Cardiac septum (tissue), 1 donor: ENCODE measurements at regions not wholly inside any gene's neighbourhood (a gene's known extent, or its start where the extent isn't known, plus 50 kb on each side); places are given as distances from the start of the nearest gene placed in this dataset.
"Not testable (repeated sequence)": the region's sequence is repeated elsewhere in the genome, so short reads cannot be mapped to it uniquely, and the experiment has no call there.

ENCODE experiments used
- DNase-seq: peaks from one replicate; pipeline ENCODE4 v3.0.0-alpha.2; 2020; ENCODE audit warnings: low spot score
- intact Hi-C: fragments of 100-400 bp; cut with DNase I; formaldehyde crosslinking; loops from one replicate; pipeline ENCODE4 v1.14.0; 2022
- donor health status: DM: no; HTN: no; CAD: no.

GRCh38 chr2:180842461-180842860 lies 137.9 kb upstream of the UBE2E3 start:
- DNase-seq: no peak
- intact Hi-C loops: no loop called here

- intact Hi-C loops: no loop called here
- DNase-seq: no peak
Measured at GRCh38 chr2:180840641-180841040, 139.8 kb upstream of the UBE2E3 start.

GRCh38 chr2:180829836-180830235 lies 150.6 kb upstream of the UBE2E3 start:
- intact Hi-C loops: no loop called here
- no peak for DNase-seq

GRCh38 chr2:180829261-180829660 lies 151.1 kb upstream of the UBE2E3 start:
- intact Hi-C loops: no loop called here
- no peak for DNase-seq

GRCh38 chr2:180828756-180829155 lies 151.6 kb upstream of the UBE2E3 start:
- no peak for DNase-seq
- intact Hi-C loops: no loop called here

GRCh38 chr2:180823546-180824141 lies 156.8 kb upstream of the UBE2E3 start:
- no peak for DNase-seq
- intact Hi-C loops: no loop called here

- intact Hi-C loops: no loop called here
- DNase-seq: no peak
Measured at GRCh38 chr2:180819106-180819505, 161.3 kb upstream of the UBE2E3 start.

- intact Hi-C loops, DNase-seq: not testable (repeated sequence)
Measured at GRCh38 chr2:180818700-180819099, 161.7 kb upstream of the UBE2E3 start.

- intact Hi-C loops: no loop called here
- DNase-seq: no peak
Measured at GRCh38 chr2:180799141-180799540, 181.3 kb upstream of the UBE2E3 start.

- DNase-seq: no peak
- intact Hi-C loops: no loop called here
Measured at GRCh38 chr2:180790891-180791290, 189.5 kb upstream of the UBE2E3 start.

- DNase-seq: no peak
- intact Hi-C loops: no loop called here
Measured at GRCh38 chr2:180787330-180787729, 193.1 kb upstream of the UBE2E3 start.

GRCh38 chr2:180781276-180781675 lies 199.1 kb upstream of the UBE2E3 start:
- no peak for DNase-seq
- intact Hi-C loops: no loop called here

GRCh38 chr2:180778291-180778690 lies 202.1 kb upstream of the UBE2E3 start:
- intact Hi-C loops: no loop called here
- DNase-seq: no peak

GRCh38 chr2:180776921-180777320 lies 203.5 kb upstream of the UBE2E3 start:
- DNase-seq: no peak
- intact Hi-C loops: no loop called here

- intact Hi-C loops: no loop called here
- no peak for DNase-seq
Measured at GRCh38 chr2:180775711-180776110, 204.7 kb upstream of the UBE2E3 start.

GRCh38 chr2:180765316-180765715 lies 215.1 kb upstream of the UBE2E3 start:
- intact Hi-C loops, DNase-seq: not testable (repeated sequence)

GRCh38 chr2:180763263-180763989 lies 217.0 kb upstream of the UBE2E3 start:
- intact Hi-C loops: no loop called here
- DNase-seq: no peak

GRCh38 chr2:180761224-180761623 lies 219.2 kb upstream of the UBE2E3 start:
- intact Hi-C loops: no loop called here
- DNase-seq: no peak

GRCh38 chr2:180759631-180760030 lies 220.8 kb upstream of the UBE2E3 start:
- no peak for DNase-seq
- intact Hi-C loops: no loop called here

GRCh38 chr2:180753809-180754761 lies 226.3 kb upstream of the UBE2E3 start:
- DNase-seq: no peak
- intact Hi-C loops: no loop called here
